ENCODE measurements at regions not wholly inside any gene's neighbourhood (a gene's known extent, or its start where the extent isn't known, plus 50 kb on each side); places are given as distances from the start of the nearest gene placed in this dataset.

- BruUV-seq (replicated peaks): no TSS peak
- ChIA-PET POLR2A (no interaction called here), SMC1A (ENCODE audit: uncharacterized antibody, unreplicated experiment) (no interaction called here), RAD21 (ENCODE audit: unreplicated experiment) (no interaction called here), CTCF (no interaction called here)
- Histone ChIP-seq H3K27me3 (replicated peaks in 1 of 2; ENCODE audit: control insufficient read depth in 2 of 2, insufficient read depth in 2 of 2, low read length in 1 of 2) (no peaks in the 10 kb centered on the region), H3K36me3 (ENCODE audit: control insufficient read depth in 2 of 2, insufficient read depth in 2 of 2, low read length in 1 of 2) (no peaks in the 10 kb centered on the region), H3K4me2 (ENCODE audit: control insufficient read depth, insufficient read depth) (no peak overlapping the region), H3K4me1 (ENCODE audit: control insufficient read depth, insufficient read depth, low read length) (no peaks in the 10 kb centered on the region), H3K9me3 (replicated peaks; ENCODE audit: control insufficient read depth, insufficient read depth, low read length) (no peaks in the 10 kb centered on the region), H3K9ac (ENCODE audit: control insufficient read depth, insufficient read depth, low read length) (no peak overlapping the region), H4K20me1 (ENCODE audit: control insufficient read depth, insufficient read depth) (no peaks in the 10 kb centered on the region), H3K4me3 (no peak overlapping the region), H3K79me2 (ENCODE audit: control insufficient read depth, insufficient read depth, low read length) (no peaks in the 10 kb centered on the region), H2AFZ (ENCODE audit: control insufficient read depth, low read depth, low read length) (no peak overlapping the region), H3K27ac (ENCODE audit: control insufficient read depth, insufficient read depth) (no peak overlapping the region)
- DNase-seq (ENCODE audit: low read depth, low spot score) (no peak), FAIRE-seq (no peak), ATAC-seq (no peak)
- 0% methylated on average over 1 of the region's 1 CpG for WGBS (ENCODE audit: insufficient coverage, insufficient replicate concordance, low lambda C conversion rate, missing lambda C conversion rate)
- intact Hi-C loops (cut with micrococcal nuclease; ENCODE audit: unreplicated experiment) (no loop called here), in situ Hi-C loops (cut with MboI) (no loop called here)
- TF ChIP-seq IKZF2 (IDR thresholded peaks at IDR 0.05): no peak
These were observed 767.4 kb downstream of the SLITRK6 start for GRCh38 chr13:85031771-85032170.

GRCh38 chr13:85028035-85028434 lies 771.2 kb downstream of the SLITRK6 start:
- Histone ChIP-seq H3K4me2 (ENCODE audit: control insufficient read depth, insufficient read depth) (no peak overlapping the region), H3K27me3 (replicated peaks in 1 of 2; ENCODE audit: control insufficient read depth in 2 of 2, insufficient read depth in 2 of 2, low read length in 1 of 2) (no peaks in the 10 kb centered on the region), H3K9me3 (replicated peaks; ENCODE audit: control insufficient read depth, insufficient read depth, low read length) (no peaks in the 10 kb centered on the region), H3K4me3 (no peak overlapping the region), H3K79me2 (ENCODE audit: control insufficient read depth, insufficient read depth, low read length) (no peaks in the 10 kb centered on the region), H3K9ac (ENCODE audit: control insufficient read depth, insufficient read depth, low read length) (no peak overlapping the region), H2AFZ (ENCODE audit: control insufficient read depth, low read depth, low read length) (no peak overlapping the region), H3K36me3 (ENCODE audit: control insufficient read depth in 2 of 2, insufficient read depth in 2 of 2, low read length in 1 of 2) (no peaks in the 10 kb centered on the region), H3K4me1 (ENCODE audit: control insufficient read depth, insufficient read depth, low read length) (no peaks in the 10 kb centered on the region), H4K20me1 (ENCODE audit: control insufficient read depth, insufficient read depth) (no peaks in the 10 kb centered on the region), H3K27ac (ENCODE audit: control insufficient read depth, insufficient read depth) (no peak overlapping the region)
- RAD21 ChIA-PET (ENCODE audit: unreplicated experiment): no interaction called here
- POLR2A ChIA-PET: no interaction called here
- TF ChIP-seq ZNF622 (IDR thresholded peaks at IDR 0.05): no peak
- TF ChIP-seq CHD2 (IDR thresholded peaks at IDR 0.05; ENCODE audit: borderline replicate concordance, low read depth, low read length): no peak
- TF ChIP-seq POLR2AphosphoS5 (IDR thresholded peaks at IDR 0.05; ENCODE audit: low read length): no peak
- DNase-seq (ENCODE audit: low read depth, low spot score) (no peak), FAIRE-seq (no peak), ATAC-seq (no peak)
- WGBS (ENCODE audit: insufficient coverage, insufficient replicate concordance, low lambda C conversion rate, missing lambda C conversion rate): 0% methylated on average over 3 of the region's 3 CpGs
- in situ Hi-C loops (cut with MboI) (no loop called here), intact Hi-C loops (cut with micrococcal nuclease; ENCODE audit: unreplicated experiment) (no loop called here)
- SMC1A ChIA-PET (ENCODE audit: uncharacterized antibody, unreplicated experiment): no interaction called here
- CTCF ChIA-PET: no interaction called here
- no TSS peak for BruUV-seq (replicated peaks)
